ENCODE measurements at regions not wholly inside any gene's neighbourhood (a gene's known extent, or its start where the extent isn't known, plus 50 kb on each side); places are given as distances from the start of the nearest gene placed in this dataset.

- no peak overlapping the region for H3K4me2 ChIP-seq (ENCODE audit: low read depth, low read length, poor library complexity, severe bottlenecking)
- H3K9me3 ChIP-seq (ENCODE audit: insufficient read depth, low read depth, low read length): no peaks in the 10 kb centered on the region
- H3K4me3 ChIP-seq (ENCODE audit: low read length, poor library complexity, severe bottlenecking): no peak overlapping the region
- no peak overlapping the region for H2AFZ ChIP-seq (ENCODE audit: low read length)
- no peak overlapping the region for H3K9ac ChIP-seq (ENCODE audit: low read depth, low read length, poor library complexity, severe bottlenecking)
- no peaks in the 10 kb centered on the region for H4K20me1 ChIP-seq (ENCODE audit: insufficient read depth, low read length, poor library complexity, severe bottlenecking)
- no peaks in the 10 kb centered on the region for H3K27me3 ChIP-seq (ENCODE audit: insufficient read depth, low read length, poor library complexity, severe bottlenecking)
- no peak for TF ChIP-seq CTCF (conservative IDR thresholded peaks at IDR 0.05; ENCODE audit: low read length)
- no peak for TF ChIP-seq EZH2phosphoT487 (IDR thresholded peaks at IDR 0.05; ENCODE audit: borderline replicate concordance)
- H3K36me3 ChIP-seq (ENCODE audit: insufficient read depth, low read length): no peaks in the 10 kb centered on the region
- no peaks in the 10 kb centered on the region for H3K9me2 ChIP-seq (replicated peaks; ENCODE audit: low read depth, low read length)
- H3F3A ChIP-seq (ENCODE audit: low read depth): no peaks in the 10 kb centered on the region
- H3K4me1 ChIP-seq (ENCODE audit: insufficient read depth, low read length, poor library complexity, severe bottlenecking): no peaks in the 10 kb centered on the region
- H3K79me2 ChIP-seq (ENCODE audit: insufficient read depth, low read length): no peaks in the 10 kb centered on the region
Observed at GRCh38 chr12:108449478-108449877, 65.6 kb upstream of the FICD start.

GRCh38 chr12:108448246-108448645 is 66.8 kb upstream of the FICD start:
- Histone ChIP-seq H3K9ac (ENCODE audit: low read depth, low read length, poor library complexity, severe bottlenecking) (no peak overlapping the region), H3K4me1 (ENCODE audit: insufficient read depth, low read length, poor library complexity, severe bottlenecking) (no peaks in the 10 kb centered on the region), H4K20me1 (ENCODE audit: insufficient read depth, low read length, poor library complexity, severe bottlenecking) (no peaks in the 10 kb centered on the region), H3K9me3 (ENCODE audit: insufficient read depth, low read depth, low read length) (no peaks in the 10 kb centered on the region), H3K79me2 (ENCODE audit: insufficient read depth, low read length) (no peaks in the 10 kb centered on the region), H3K4me3 (ENCODE audit: low read length, poor library complexity, severe bottlenecking) (no peak overlapping the region), H3K9me2 (replicated peaks; ENCODE audit: low read depth, low read length) (no peaks in the 10 kb centered on the region), H3K36me3 (ENCODE audit: insufficient read depth, low read length) (no peaks in the 10 kb centered on the region), H3K27me3 (ENCODE audit: insufficient read depth, low read length, poor library complexity, severe bottlenecking) (no peaks in the 10 kb centered on the region), H2AFZ (ENCODE audit: low read length) (no peak overlapping the region), H3K4me2 (ENCODE audit: low read depth, low read length, poor library complexity, severe bottlenecking) (no peak overlapping the region), H3F3A (ENCODE audit: low read depth) (no peaks in the 10 kb centered on the region)
- TF ChIP-seq EZH2phosphoT487 (IDR thresholded peaks at IDR 0.05; ENCODE audit: borderline replicate concordance) (no peak), CTCF (conservative IDR thresholded peaks at IDR 0.05; ENCODE audit: low read length) (no peak)

- no peaks in the 10 kb centered on the region for H3F3A ChIP-seq (ENCODE audit: low read depth)
- H2AFZ ChIP-seq (ENCODE audit: low read length): no peak overlapping the region
- no peak overlapping the region for H3K9ac ChIP-seq (ENCODE audit: low read depth, low read length, poor library complexity, severe bottlenecking)
- H3K4me3 ChIP-seq (ENCODE audit: low read length, poor library complexity, severe bottlenecking): no peak overlapping the region
- H3K9me2 ChIP-seq (replicated peaks; ENCODE audit: low read depth, low read length): no peaks in the 10 kb centered on the region
- no peak for TF ChIP-seq EZH2phosphoT487 (IDR thresholded peaks at IDR 0.05; ENCODE audit: borderline replicate concordance)
- TF ChIP-seq CTCF (conservative IDR thresholded peaks at IDR 0.05; ENCODE audit: low read length): no peak
- H3K4me2 ChIP-seq (ENCODE audit: low read depth, low read length, poor library complexity, severe bottlenecking): no peak overlapping the region
- H3K9me3 ChIP-seq (ENCODE audit: insufficient read depth, low read depth, low read length): no peaks in the 10 kb centered on the region
- no peaks in the 10 kb centered on the region for H3K79me2 ChIP-seq (ENCODE audit: insufficient read depth, low read length)
- H4K20me1 ChIP-seq (ENCODE audit: insufficient read depth, low read length, poor library complexity, severe bottlenecking): no peaks in the 10 kb centered on the region
- no peaks in the 10 kb centered on the region for H3K27me3 ChIP-seq (ENCODE audit: insufficient read depth, low read length, poor library complexity, severe bottlenecking)
- H3K4me1 ChIP-seq (ENCODE audit: insufficient read depth, low read length, poor library complexity, severe bottlenecking): no peaks in the 10 kb centered on the region
- no peaks in the 10 kb centered on the region for H3K36me3 ChIP-seq (ENCODE audit: insufficient read depth, low read length)
Observed at GRCh38 chr12:108447168-108447832, 67.8 kb upstream of the FICD start.

All from Loucy (cell line).